ENCODE measurements at regions not wholly inside any gene's neighbourhood (a gene's known extent, or its start where the extent isn't known, plus 50 kb on each side); places are given as distances from the start of the nearest gene placed in this dataset.

- peak; percentile 73 for FAIRE-seq
Measured at GRCh38 chr1:8202182-8202905, 115.6 kb upstream of the SLC45A1 start.

GRCh38 chr1:8201331-8201861, 116.5 kb upstream of the SLC45A1 start:
- FAIRE-seq: no peak

- no peak for FAIRE-seq
Measured at GRCh38 chr1:8200317-8201115, 117.4 kb upstream of the SLC45A1 start.

GRCh38 chr1:8198522-8198921, 119.4 kb upstream of the SLC45A1 start:
- FAIRE-seq: no peak

- FAIRE-seq: no peak
Measured at GRCh38 chr1:8197493-8198282, 120.2 kb upstream of the SLC45A1 start.

GRCh38 chr1:8194481-8195227, 123.3 kb upstream of the SLC45A1 start:
- no peak for FAIRE-seq

GRCh38 chr1:8193840-8194406, 124.0 kb upstream of the SLC45A1 start:
- FAIRE-seq: no peak

- no peak for FAIRE-seq
Measured at GRCh38 chr1:8191474-8191873, 126.4 kb upstream of the SLC45A1 start.

- no peak for FAIRE-seq
Measured at GRCh38 chr1:8189931-8190483, 127.9 kb upstream of the SLC45A1 start.

- no peak for FAIRE-seq
Measured at GRCh38 chr1:8185400-8185799, 132.5 kb upstream of the SLC45A1 start.

GRCh38 chr1:8184301-8184700, 133.6 kb upstream of the SLC45A1 start:
- no peak for FAIRE-seq

- peak; percentile 77 for FAIRE-seq
Measured at GRCh38 chr1:8182034-8182761, 135.7 kb upstream of the SLC45A1 start.

- FAIRE-seq: no peak
Measured at GRCh38 chr1:8179132-8179793, 138.7 kb upstream of the SLC45A1 start.

GRCh38 chr1:8176279-8176678, 141.6 kb upstream of the SLC45A1 start:
- FAIRE-seq: no peak

GRCh38 chr1:8174807-8175206, 143.1 kb upstream of the SLC45A1 start:
- no peak for FAIRE-seq

- FAIRE-seq: no peak
Measured at GRCh38 chr1:8171751-8172464, 145.8 kb upstream of the ERRFI1 start.

- FAIRE-seq: no peak
Measured at GRCh38 chr1:8170059-8170835, 144.1 kb upstream of the ERRFI1 start.

- FAIRE-seq: peak; percentile 97
Measured at GRCh38 chr1:8169364-8170058, 143.4 kb upstream of the ERRFI1 start.

All from endometrium (tissue), 2 donors.